ENCODE measurements at regions not wholly inside any gene's neighbourhood (a gene's known extent, or its start where the extent isn't known, plus 50 kb on each side); places are given as distances from the start of the nearest gene placed in this dataset.

GRCh38 chr4:181659202-181659601, 584.0 kb upstream of the TENM3 start:
- TF ChIP-seq CTCF (conservative IDR thresholded peaks at IDR 0.05; ENCODE audit: low read depth, low read length) (no peak), EZH2 (IDR thresholded peaks at IDR 0.05; ENCODE audit: borderline replicate concordance, low read depth, low read length, poor library complexity, severe bottlenecking) (no peak)
